HepG2 (cell line): ENCODE measurements at regions not wholly inside any gene's neighbourhood (a gene's known extent, or its start where the extent isn't known, plus 50 kb on each side); places are given as distances from the start of the nearest gene placed in this dataset.

Experiments
- EP300 ChIP-seq, 3 experiments: sonication (generic) in 1 of 3; formaldehyde crosslinking in 1 of 3; IDR thresholded peaks; 2 replicates each; pipeline versions ENCODE4 v1.5.1 to v1.6.1; 2011 to 2020; ENCODE audit warnings: low read depth in 2 of 3, low read length in 2 of 3, borderline replicate concordance in 1 of 3, improper control_type of control experiment in 1 of 3, mild to moderate bottlenecking in 1 of 3, missing genetic modification reagents in 1 of 3, moderate library complexity in 1 of 3
- FOXM1 ChIP-seq: sonication (generic); formaldehyde crosslinking; IDR thresholded peaks from 2 replicates; pipeline ENCODE4 v1.5.0; 2020; ENCODE audit warnings: missing genetic modification reagents
- SIX1 ChIP-seq: sonication (generic); formaldehyde crosslinking; IDR thresholded peaks from 2 replicates; pipeline ENCODE4 v1.4.0; 2020; ENCODE audit warnings: missing genetic modification reagents, borderline replicate concordance
- TBL1XR1 ChIP-seq: fragments of 150-350 bp; IDR thresholded peaks from 2 replicates; pipeline ENCODE4 v1.6.1; 2014; ENCODE audit warnings: borderline replicate concordance, low read length; ENCODE audit not compliant: partially characterized antibody
- ZKSCAN5 ChIP-seq: sonication (generic); formaldehyde crosslinking; IDR thresholded peaks from 2 replicates; pipeline ENCODE4 v1.5.1; 2020; ENCODE audit warnings: mild to moderate bottlenecking, missing genetic modification reagents

DNA sequence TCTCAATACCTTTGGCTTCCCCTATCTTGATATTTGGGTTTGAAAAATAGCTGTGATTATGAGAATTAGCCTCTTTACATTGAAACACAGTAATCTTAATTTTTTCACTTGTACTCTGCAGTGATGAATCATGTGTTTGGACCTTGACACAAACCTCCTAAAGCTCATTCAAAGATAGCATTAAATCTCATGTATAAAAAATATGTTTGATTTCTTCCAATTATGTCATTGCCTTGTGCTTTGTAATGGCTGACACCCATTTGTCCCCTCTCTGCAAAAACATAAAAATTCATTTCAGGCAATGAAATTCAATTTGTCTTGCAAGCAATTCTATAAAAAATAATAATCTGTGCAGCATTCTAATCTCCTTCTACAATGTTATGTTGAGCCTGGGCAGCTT lies 422.4 kb upstream of the BOD1L1 start:
- TF ChIP-seq TBL1XR1 (no peak), FOXM1 (CRISPR knock-in tag) (no peak), EP300 (IDR thresholded peaks at IDR 0.05; ENCODE audit: low read depth in 2 of 2, low read length in 2 of 2) (no peak), EP300 (CRISPR knock-in tag; IDR thresholded peaks at IDR 0.05; ENCODE audit: borderline replicate concordance) (no peak), ZKSCAN5 (CRISPR knock-in tag) (no peak), SIX1 (CRISPR knock-in tag) (no peak)
